ENCODE measurements at regions not wholly inside any gene's neighbourhood (a gene's known extent, or its start where the extent isn't known, plus 50 kb on each side); places are given as distances from the start of the nearest gene placed in this dataset.

GRCh38 chr5:4204276-4205141, 608.9 kb downstream of the IRX1 start:
- DNase-seq, result no peak

- DNase-seq, result no peak
Observed at GRCh38 chr5:4205398-4205797, 609.8 kb downstream of the IRX1 start.

- DNase-seq, result no peak
Observed at GRCh38 chr5:4206127-4206526, 610.5 kb downstream of the IRX1 start.

GRCh38 chr5:4207486-4207885, 611.9 kb downstream of the IRX1 start:
- DNase-seq, result no peak

- no peak for DNase-seq
Observed at GRCh38 chr5:4208537-4208936, 612.9 kb downstream of the IRX1 start.

GRCh38 chr5:4208996-4209395, 613.4 kb downstream of the IRX1 start:
- DNase-seq, result no peak

- no peak for DNase-seq
Observed at GRCh38 chr5:4212071-4212739, 616.6 kb downstream of the IRX1 start.

GRCh38 chr5:4212981-4213819, 617.6 kb downstream of the IRX1 start:
- DNase-seq, result no peak

- DNase-seq, result no peak
Observed at GRCh38 chr5:4215143-4215542, 619.5 kb downstream of the IRX1 start.

GRCh38 chr5:4216142-4216541, 620.5 kb downstream of the IRX1 start:
- no peak for DNase-seq

GRCh38 chr5:4220016-4220415, 624.4 kb downstream of the IRX1 start:
- no peak for DNase-seq

- DNase-seq, result no peak
Observed at GRCh38 chr5:4221048-4221447, 625.4 kb downstream of the IRX1 start.

- DNase-seq, result no peak
Observed at GRCh38 chr5:4222147-4222546, 626.5 kb downstream of the IRX1 start.

- DNase-seq, result no peak
Observed at GRCh38 chr5:4222821-4223220, 627.2 kb downstream of the IRX1 start.

- no peak for DNase-seq
Observed at GRCh38 chr5:4225741-4226140, 630.1 kb downstream of the IRX1 start.

- DNase-seq, result no peak
Observed at GRCh38 chr5:4226565-4226964, 630.9 kb downstream of the IRX1 start.

- DNase-seq, result no peak
Observed at GRCh38 chr5:4228708-4229107, 633.1 kb downstream of the IRX1 start.

- no peak for DNase-seq
Observed at GRCh38 chr5:4229414-4230292, 634.0 kb downstream of the IRX1 start.

GRCh38 chr5:4230471-4230785, 634.8 kb downstream of the IRX1 start:
- DNase-seq, result no peak

GRCh38 chr5:4230786-4231641, 635.4 kb downstream of the IRX1 start:
- DNase-seq, result no peak

- no peak for DNase-seq
Observed at GRCh38 chr5:4232084-4232483, 636.5 kb downstream of the IRX1 start.

GRCh38 chr5:4233671-4234070, 638.0 kb downstream of the IRX1 start:
- DNase-seq, result no peak
